B cell (primary cell): ENCODE measurements at regions not wholly inside any gene's neighbourhood (a gene's known extent, or its start where the extent isn't known, plus 50 kb on each side); places are given as distances from the start of the nearest gene placed in this dataset.

Source experiments
- ATAC-seq: fragments of 200-7000 bp; cut with Tn5 transposase; one replicate; pipeline ENCODE4 v1.10.0; 2021; ENCODE audit warnings: low read depth, mild to moderate bottlenecking, moderate number of reproducible peaks, moderate library complexity
- CTCF ChIA-PET: fragments of 350-600 bp; sonication (Branson Sonifier 250); formaldehyde crosslinking; loops from one replicate; lab custom pipeline; 2021; ENCODE audit warnings: antibody characterized with exemption, inconsistent platforms; lab: Charles Lee
- POLR2A ChIA-PET: fragments of 350-600 bp; sonication (Branson Sonifier 250); formaldehyde crosslinking; loops from one replicate; lab custom pipeline; 2021; ENCODE audit warnings: antibody characterized with exemption; lab: Charles Lee
- DNase-seq: peaks from one replicate; pipeline ENCODE4 v3.0.0; 2013
- H2AFZ ChIP-seq: 2 replicates; pipeline ENCODE4 v1.6.1; 2012; ENCODE audit warnings: mild to moderate bottlenecking, low read depth, low read length; ENCODE audit not compliant: insufficient read depth, poor library complexity, severe bottlenecking
- H3K27ac ChIP-seq, 2 donors: 1 replicate in 1 of 2; 2 replicates in 1 of 2; pipeline ENCODE4 v1.5.1; 2012 to 2013; ENCODE audit warnings: low read length in 2 of 2, mild to moderate bottlenecking in 2 of 2, moderate library complexity in 1 of 2
- H3K27me3 ChIP-seq, 4 experiments: fragments of 200-600 bp in 1 of 4; sonication (generic) in 1 of 4; replicated peaks in 1 of 4; 1 replicate in 2 of 4; 2 replicates in 2 of 4; pipeline versions ENCODE4 v1.6.1 to v1.7.0; 2013 to 2016; ENCODE audit warnings: low read length in 3 of 4, mild to moderate bottlenecking in 2 of 4, mixed read lengths in 1 of 4, moderate library complexity in 1 of 4; ENCODE audit not compliant: insufficient read depth in 4 of 4, control insufficient read depth in 3 of 4; ENCODE audit errors: control extremely low read depth in 1 of 4
- H3K36me3 ChIP-seq, 2 experiments: replicated peaks in 1 of 2; 1 replicate in 1 of 2; 2 replicates in 1 of 2; pipeline versions ENCODE4 v1.6.1 to v1.7.1; 2013; ENCODE audit warnings: low read length in 1 of 2; ENCODE audit not compliant: insufficient read depth in 2 of 2, control insufficient read depth in 1 of 2; ENCODE audit errors: control extremely low read depth in 1 of 2, extremely low read depth in 1 of 2
- H3K4me1 ChIP-seq, 2 donors: fragments of 200-600 bp in 1 of 2; sonication (generic) in 1 of 2; 1 replicate in 1 of 2; 2 replicates in 1 of 2; pipeline versions ENCODE4 v1.5.1 to v1.6.1; 2013 to 2017; ENCODE audit warnings: low read length in 2 of 2; ENCODE audit not compliant: control insufficient read depth in 2 of 2, insufficient read depth in 2 of 2
- H3K4me2 ChIP-seq: replicated peaks from 2 replicates; pipeline ENCODE3; 2012; ENCODE audit warnings: mild to moderate bottlenecking, low read depth, low read length; ENCODE audit not compliant: poor library complexity, severe bottlenecking
- H3K4me3 ChIP-seq, 5 experiments: fragments of 200-600 bp in 1 of 5; sonication (generic) in 1 of 5; 1 replicate in 3 of 5; 2 replicates in 2 of 5; pipeline versions ENCODE4 v1.5.1 to v1.7.0; 2011 to 2016; ENCODE audit warnings: low read length in 4 of 5, mild to moderate bottlenecking in 4 of 5, low read depth in 2 of 5, control low read depth in 1 of 5, moderate library complexity in 1 of 5; ENCODE audit not compliant: insufficient read depth in 1 of 5; ENCODE audit errors: control extremely low read depth in 1 of 5, extremely low read depth in 1 of 5
- H3K79me2 ChIP-seq: fragments of 200-600 bp; sonication (generic); one replicate; pipeline ENCODE4 v1.6.0; 2016; ENCODE audit warnings: low read length; ENCODE audit not compliant: control insufficient read depth, insufficient read depth
- H3K9ac ChIP-seq: fragments of 200-600 bp; sonication (generic); 2 replicates; pipeline ENCODE4 v1.6.1; 2017; ENCODE audit warnings: mild to moderate bottlenecking, low read length, moderate library complexity
- H3K9me3 ChIP-seq, 3 donors: one replicate each; pipeline versions ENCODE4 v1.6.1 to v1.7.1; 2013; ENCODE audit warnings: low read length in 2 of 3; ENCODE audit not compliant: control insufficient read depth in 2 of 3, insufficient read depth in 1 of 3; ENCODE audit errors: control extremely low read depth in 1 of 3
- H4K20me1 ChIP-seq: 2 replicates; pipeline ENCODE4 v1.6.0; 2012; ENCODE audit warnings: mild to moderate bottlenecking, low read length; ENCODE audit not compliant: insufficient read depth, control insufficient read depth, poor library complexity, severe bottlenecking
- H3K27ac Mint-ChIP-seq: one replicate; pipeline ENCODE4 v1.8.0; 2021; ENCODE audit warnings: mixed read lengths
- H3K27me3 Mint-ChIP-seq: one replicate; pipeline ENCODE4 v1.8.0; 2021; ENCODE audit warnings: mixed read lengths
- H3K4me1 Mint-ChIP-seq: one replicate; pipeline ENCODE4 v1.8.0; 2021; ENCODE audit warnings: mixed read lengths
- H3K4me3 Mint-ChIP-seq: one replicate; pipeline ENCODE4 v1.8.0; 2021; ENCODE audit warnings: mixed read lengths
- H3K9me3 Mint-ChIP-seq: one replicate; pipeline ENCODE4 v1.8.0; 2022; ENCODE audit warnings: mixed read lengths; ENCODE audit not compliant: insufficient read depth
- CTCF ChIP-seq: fragments of 200-600 bp; IDR thresholded peaks from one replicate; pipeline ENCODE4 v1.8.0; 2022; ENCODE audit warnings: antibody characterized with exemption, mild to moderate bottlenecking
- EZH2 ChIP-seq: IDR thresholded peaks from 2 replicates; pipeline ENCODE4 v1.6.1; 2012; ENCODE audit warnings: borderline replicate concordance, low read depth, mild to moderate bottlenecking, moderate library complexity, low read length; ENCODE audit not compliant: insufficient read depth, poor library complexity, severe bottlenecking
- WGBS: methylation state at CpG from one replicate; pipeline ENCODE4 v1.1.5; 2013; ENCODE audit warnings: missing lambda C conversion rate; ENCODE audit not compliant: insufficient coverage; 5-methylcytosine and 5-hydroxymethylcytosine counted together
- intact Hi-C: fragments of 100-400 bp; cut with micrococcal nuclease; formaldehyde crosslinking; loops from one replicate; pipeline ENCODE4 v1.10.0; 2022

GRCh38 chr15:95492388-95493070 lies 838.0 kb upstream of the NR2F2 start:
- H3K4me1 ChIP-seq = no peaks in the 10 kb centered on the region
- TF ChIP-seq EZH2 (no peak), CTCF (no peak)
- Mint-ChIP-seq H3K9me3 (peaks cover 2% of the 10 kb centered on the region), H3K27ac (no peak overlapping the region), H3K4me3 (no peak overlapping the region), H3K4me1 (no peaks in the 10 kb centered on the region), H3K27me3 (no peaks in the 10 kb centered on the region)
- no peak for ATAC-seq
- intact Hi-C loops = no loop called here
- H3K27me3 ChIP-seq = no peaks in the 10 kb centered on the region
- H3K4me3 ChIP-seq = no peak overlapping the region
- H4K20me1 ChIP-seq = no peaks in the 10 kb centered on the region
- WGBS = 88% methylated on average over 3 of the region's 5 CpGs
- H3K9me3 ChIP-seq = peaks cover 0 to 5% (median 0%) of the 10 kb centered on the region in 3 donors
- H2AFZ ChIP-seq = no peak overlapping the region
- no peak overlapping the region for H3K9ac ChIP-seq
- H3K27ac ChIP-seq = no peak overlapping the region
- POLR2A ChIA-PET = no interaction called here
- no peaks in the 10 kb centered on the region for H3K79me2 ChIP-seq
- no peaks in the 10 kb centered on the region for H3K36me3 ChIP-seq
- no peak overlapping the region for H3K4me2 ChIP-seq
- DNase-seq = no peak
- CTCF ChIA-PET = no interaction called here

GRCh38 chr15:95494971-95495541 lies 835.4 kb upstream of the NR2F2 start:
- Mint-ChIP-seq H3K27me3 (no peaks in the 10 kb centered on the region), H3K4me3 (no peak overlapping the region), H3K9me3 (peaks cover 2% of the 10 kb centered on the region), H3K27ac (no peak overlapping the region), H3K4me1 (no peaks in the 10 kb centered on the region)
- WGBS = 82% methylated on average over 11 of the region's 19 CpGs
- Histone ChIP-seq H2AFZ (no peak overlapping the region), H3K27ac (no peak overlapping the region), H3K27me3 (no peaks in the 10 kb centered on the region), H3K4me3 (no peak overlapping the region), H3K9me3 (peaks cover 0 to 5% (median 0%) of the 10 kb centered on the region in 3 donors), H3K36me3 (no peaks in the 10 kb centered on the region), H3K4me2 (no peak overlapping the region), H4K20me1 (no peaks in the 10 kb centered on the region), H3K4me1 (no peaks in the 10 kb centered on the region), H3K79me2 (no peaks in the 10 kb centered on the region), H3K9ac (no peak overlapping the region)
- no peak for ATAC-seq
- TF ChIP-seq EZH2 (no peak), CTCF (no peak)
- POLR2A ChIA-PET = no interaction called here
- CTCF ChIA-PET = no interaction called here
- DNase-seq = no peak
- intact Hi-C loops = no loop called here
